ENCODE measurements at regions not wholly inside any gene's neighbourhood (a gene's known extent, or its start where the extent isn't known, plus 50 kb on each side); places are given as distances from the start of the nearest gene placed in this dataset.

DNA sequence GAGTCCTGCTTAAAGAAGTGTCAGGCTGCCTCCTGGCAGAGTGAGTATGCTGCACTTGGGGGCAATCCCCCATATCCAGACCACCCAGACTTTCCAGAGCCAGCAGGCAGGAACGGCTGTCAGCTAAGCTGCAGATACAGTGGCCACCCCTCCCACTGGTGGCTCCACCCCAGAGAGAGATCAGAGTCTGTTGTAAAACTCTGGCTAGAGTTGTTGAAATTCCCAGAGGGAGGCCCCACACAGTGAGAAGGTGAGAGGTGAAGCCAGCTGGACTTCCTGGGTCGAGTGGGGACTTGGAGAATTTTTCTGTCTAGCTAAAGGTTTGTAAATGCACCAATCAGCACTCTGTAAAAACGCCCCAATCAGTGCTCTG is 533.8 kb upstream of the ACVR2A start:
- TF ChIP-seq, protein P1, sequence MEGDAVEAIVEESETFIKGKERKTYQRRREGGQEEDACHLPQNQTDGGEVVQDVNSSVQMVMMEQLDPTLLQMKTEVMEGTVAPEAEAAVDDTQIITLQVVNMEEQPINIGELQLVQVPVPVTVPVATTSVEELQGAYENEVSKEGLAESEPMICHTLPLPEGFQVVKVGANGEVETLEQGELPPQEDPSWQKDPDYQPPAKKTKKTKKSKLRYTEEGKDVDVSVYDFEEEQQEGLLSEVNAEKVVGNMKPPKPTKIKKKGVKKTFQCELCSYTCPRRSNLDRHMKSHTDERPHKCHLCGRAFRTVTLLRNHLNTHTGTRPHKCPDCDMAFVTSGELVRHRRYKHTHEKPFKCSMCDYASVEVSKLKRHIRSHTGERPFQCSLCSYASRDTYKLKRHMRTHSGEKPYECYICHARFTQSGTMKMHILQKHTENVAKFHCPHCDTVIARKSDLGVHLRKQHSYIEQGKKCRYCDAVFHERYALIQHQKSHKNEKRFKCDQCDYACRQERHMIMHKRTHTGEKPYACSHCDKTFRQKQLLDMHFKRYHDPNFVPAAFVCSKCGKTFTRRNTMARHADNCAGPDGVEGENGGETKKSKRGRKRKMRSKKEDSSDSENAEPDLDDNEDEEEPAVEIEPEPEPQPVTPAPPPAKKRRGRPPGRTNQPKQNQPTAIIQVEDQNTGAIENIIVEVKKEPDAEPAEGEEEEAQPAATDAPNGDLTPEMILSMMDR (conservative IDR thresholded peaks at IDR 0.05; ENCODE audit: low read depth, low read length): no peak
- H3K4me3 ChIP-seq (ENCODE audit: low read depth, low read length): no peak overlapping the region
- DNase-seq (ENCODE audit: low read depth): no peak

- H3K4me3 ChIP-seq (ENCODE audit: low read depth, low read length): no peak overlapping the region
- TF ChIP-seq, protein P1 (conservative IDR thresholded peaks at IDR 0.05; ENCODE audit: low read depth, low read length): no peak
- DNase-seq (ENCODE audit: low read depth): no peak
These were observed 534.3 kb upstream of the ACVR2A start for GRCh38 chr2:147310335-147311057.

DNA sequence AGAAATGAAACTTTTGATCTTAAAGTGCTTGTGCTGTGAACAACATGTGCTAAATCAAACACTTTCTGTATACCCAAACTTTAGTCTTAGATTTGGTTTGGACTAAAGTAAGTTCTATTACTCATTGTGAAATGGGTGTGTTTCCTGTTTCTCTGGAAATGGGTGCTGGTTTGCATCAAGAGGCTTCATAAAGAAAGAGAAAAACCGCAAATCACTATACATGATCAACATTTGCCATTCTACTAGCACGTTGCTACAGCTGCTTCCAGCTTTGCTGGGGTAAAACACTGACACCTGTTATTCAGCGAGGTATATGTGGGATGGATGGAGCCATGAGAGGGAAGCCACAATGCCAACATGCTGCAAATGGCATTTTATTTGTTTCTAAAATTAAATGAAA is 547.0 kb upstream of the ACVR2A start:
- TF ChIP-seq, protein P1 (conservative IDR thresholded peaks at IDR 0.05; ENCODE audit: low read depth, low read length): no peak
- no peak overlapping the region for H3K4me3 ChIP-seq (ENCODE audit: low read depth, low read length)
- DNase-seq (ENCODE audit: low read depth): no peak

GRCh38 chr2:147294825-147295392 is 549.9 kb upstream of the ACVR2A start:
- TF ChIP-seq, protein P1 (conservative IDR thresholded peaks at IDR 0.05; ENCODE audit: low read depth, low read length): no peak
- no peak overlapping the region for H3K4me3 ChIP-seq (ENCODE audit: low read depth, low read length)
- peak; percentile 62 for DNase-seq (ENCODE audit: low read depth)

DNA sequence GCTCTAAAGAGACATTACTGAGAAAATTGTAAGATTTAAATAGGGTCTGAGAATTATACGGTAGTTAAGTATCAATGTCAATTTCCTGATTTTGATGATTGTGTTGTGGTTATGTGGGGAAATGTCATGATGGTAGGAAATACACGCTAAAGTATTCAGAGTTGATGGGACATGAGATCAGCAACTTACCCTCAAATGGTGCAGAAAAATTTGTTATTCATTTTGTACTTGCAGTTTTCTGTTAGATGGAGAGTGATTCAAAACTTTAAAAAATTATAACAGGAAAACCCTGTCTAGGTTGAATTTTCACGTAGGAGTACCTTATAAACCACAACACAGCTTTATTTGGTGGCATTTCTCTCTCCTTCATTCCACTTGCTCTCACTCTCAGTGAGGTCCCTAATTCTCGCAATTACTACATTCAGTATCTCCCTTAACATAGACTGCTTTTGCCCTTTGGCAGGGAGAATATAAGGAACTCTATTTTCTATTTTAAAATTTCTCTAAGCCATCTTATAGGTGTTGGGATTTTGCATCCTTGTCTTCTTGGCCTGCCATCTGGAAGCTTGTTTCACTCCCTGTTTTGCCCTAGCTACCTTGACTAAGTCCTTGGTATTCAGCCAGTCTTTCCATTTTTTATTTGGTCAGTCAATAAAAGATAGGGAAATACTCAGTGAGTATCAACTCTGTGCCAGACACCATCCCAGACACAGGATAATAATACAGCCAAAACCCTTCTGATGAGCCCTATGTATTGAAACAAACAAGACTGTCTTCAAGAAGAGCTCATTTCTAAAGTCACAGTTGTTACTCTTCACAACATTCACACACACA is 550.6 kb upstream of the ACVR2A start:
- no peak for DNase-seq (ENCODE audit: low read depth)
- no peak overlapping the region for H3K4me3 ChIP-seq (ENCODE audit: low read depth, low read length)
- TF ChIP-seq, protein P1 (conservative IDR thresholded peaks at IDR 0.05; ENCODE audit: low read depth, low read length): no peak

GRCh38 chr2:147288131-147288530 is 556.7 kb upstream of the ACVR2A start:
- DNase-seq (ENCODE audit: low read depth): no peak
- TF ChIP-seq, protein P1 (conservative IDR thresholded peaks at IDR 0.05; ENCODE audit: low read depth, low read length): no peak
- no peak overlapping the region for H3K4me3 ChIP-seq (ENCODE audit: low read depth, low read length)
